Stimulated activated effector memory CD8-positive, alpha-beta T cell treated with anti-CD3 and anti-CD28 coated beads, Interleukin-12 subunit alpha, Interleukin-12 subunit beta, amount 100 ng/mL, for 72 hours (primary cell): ENCODE measurements at regions not wholly inside any gene's neighbourhood (a gene's known extent, or its start where the extent isn't known, plus 50 kb on each side); places are given as distances from the start of the nearest gene placed in this dataset.

ENCODE experiments used
- ATAC-seq: fragments of 150-1000 bp; cut with Tn5 transposase; 2 replicates; pipeline ENCODE4 v1.10.0; 2021
- DNase-seq, 2 donors: peaks; one replicate each; pipeline ENCODE4 v3.0.0; 2021 to 2022; ENCODE audit warnings: low spot score in 2 of 2
- H3K27ac Mint-ChIP-seq: one replicate; pipeline ENCODE4 v1.8.0; 2022; ENCODE audit warnings: mild to moderate bottlenecking, mixed read lengths
- H3K36me3 Mint-ChIP-seq: one replicate; pipeline ENCODE4 v1.8.0; 2022; ENCODE audit warnings: mild to moderate bottlenecking, mixed read lengths
- H3K4me1 Mint-ChIP-seq: one replicate; pipeline ENCODE4 v1.8.0; 2022; ENCODE audit warnings: mixed read lengths
- H3K4me3 Mint-ChIP-seq: one replicate; pipeline ENCODE4 v1.8.0; 2022; ENCODE audit warnings: mild to moderate bottlenecking, mixed read lengths
- H3K9me3 Mint-ChIP-seq: one replicate; pipeline ENCODE4 v1.8.0; 2022; ENCODE audit warnings: mixed read lengths

GRCh38 chr9:26053954-26054353 lies 375.7 kb upstream of the TUSC1 start:
- DNase-seq (no peak), ATAC-seq (no peak)
- Mint-ChIP-seq H3K27ac (no peak overlapping the region), H3K4me1 (no peaks in the 10 kb centered on the region), H3K4me3 (no peak overlapping the region), H3K36me3 (no peaks in the 10 kb centered on the region), H3K9me3 (peaks cover 22% of the 10 kb centered on the region)

GRCh38 chr9:26043431-26043830 lies 365.2 kb upstream of the TUSC1 start:
- Mint-ChIP-seq H3K9me3 (peaks cover 23% of the 10 kb centered on the region), H3K4me3 (no peak overlapping the region), H3K4me1 (no peaks in the 10 kb centered on the region), H3K36me3 (no peaks in the 10 kb centered on the region), H3K27ac (no peak overlapping the region)
- DNase-seq (no peak), ATAC-seq (no peak)

GRCh38 chr9:26034786-26035185 lies 356.5 kb upstream of the TUSC1 start:
- Mint-ChIP-seq H3K36me3 (no peaks in the 10 kb centered on the region), H3K27ac (no peak overlapping the region), H3K9me3 (peaks cover 7% of the 10 kb centered on the region), H3K4me1 (no peaks in the 10 kb centered on the region), H3K4me3 (no peak overlapping the region)
- DNase-seq = no peak
- ATAC-seq = no peak

- H3K4me1 Mint-ChIP-seq = no peaks in the 10 kb centered on the region
- ATAC-seq (no peak), DNase-seq (no peak)
- no peaks in the 10 kb centered on the region for H3K36me3 Mint-ChIP-seq
- no peak overlapping the region for H3K4me3 Mint-ChIP-seq
- H3K27ac Mint-ChIP-seq = no peak overlapping the region
- peaks cover 9% of the 10 kb centered on the region for H3K9me3 Mint-ChIP-seq
These were observed 355.1 kb upstream of the TUSC1 start for GRCh38 chr9:26033336-26033735.

- no peak for ATAC-seq
These were observed 348.3 kb upstream of the TUSC1 start for GRCh38 chr9:26026423-26027100.

GRCh38 chr9:26013199-26013598 lies 335.0 kb upstream of the TUSC1 start:
- Mint-ChIP-seq H3K27ac (no peak overlapping the region), H3K36me3 (no peaks in the 10 kb centered on the region), H3K9me3 (peaks cover 14% of the 10 kb centered on the region), H3K4me1 (no peaks in the 10 kb centered on the region), H3K4me3 (no peak overlapping the region)
- ATAC-seq = no peak
- no peak for DNase-seq

More at GRCh38 chr9:26026423-26027100, 348.3 kb upstream of the TUSC1 start:
- H3K36me3 Mint-ChIP-seq = no peaks in the 10 kb centered on the region
- no peak overlapping the region for H3K27ac Mint-ChIP-seq
- H3K4me1 Mint-ChIP-seq = no peaks in the 10 kb centered on the region
- DNase-seq = no peak
- H3K4me3 Mint-ChIP-seq = no peak overlapping the region
- peaks cover 10% of the 10 kb centered on the region for H3K9me3 Mint-ChIP-seq

- Mint-ChIP-seq H3K27ac (no peak overlapping the region), H3K36me3 (no peaks in the 10 kb centered on the region), H3K4me1 (no peaks in the 10 kb centered on the region), H3K4me3 (no peak overlapping the region), H3K9me3 (peaks cover 11% of the 10 kb centered on the region)
- no peak for ATAC-seq
- DNase-seq = no peak
These were observed 334.6 kb upstream of the TUSC1 start for GRCh38 chr9:26012797-26013196.

GRCh38 chr9:25994605-25995004 lies 316.4 kb upstream of the TUSC1 start:
- peaks cover 18% of the 10 kb centered on the region for H3K9me3 Mint-ChIP-seq
- DNase-seq (no peak), ATAC-seq (no peak)
- no peak overlapping the region for H3K27ac Mint-ChIP-seq
- H3K4me1 Mint-ChIP-seq = no peaks in the 10 kb centered on the region
- no peak overlapping the region for H3K4me3 Mint-ChIP-seq
- no peaks in the 10 kb centered on the region for H3K36me3 Mint-ChIP-seq

- Mint-ChIP-seq H3K9me3 (peaks cover 21% of the 10 kb centered on the region), H3K4me3 (no peak overlapping the region), H3K4me1 (no peaks in the 10 kb centered on the region), H3K27ac (no peak overlapping the region), H3K36me3 (no peaks in the 10 kb centered on the region)
- DNase-seq = no peak
- ATAC-seq = no peak
These were observed 312.1 kb upstream of the TUSC1 start for GRCh38 chr9:25990376-25990775.

GRCh38 chr9:25975667-25976066 lies 297.4 kb upstream of the TUSC1 start:
- ATAC-seq (no peak), DNase-seq (no peak)
- Mint-ChIP-seq H3K4me3 (no peak overlapping the region), H3K27ac (no peak overlapping the region), H3K36me3 (no peaks in the 10 kb centered on the region), H3K4me1 (no peaks in the 10 kb centered on the region), H3K9me3 (peaks cover 27% of the 10 kb centered on the region)

GRCh38 chr9:25964239-25964638 lies 286.0 kb upstream of the TUSC1 start:
- Mint-ChIP-seq H3K4me1 (no peaks in the 10 kb centered on the region), H3K4me3 (no peak overlapping the region), H3K9me3 (peaks cover 17% of the 10 kb centered on the region), H3K27ac (no peak overlapping the region), H3K36me3 (no peaks in the 10 kb centered on the region)
- DNase-seq = no peak
- no peak for ATAC-seq

- Mint-ChIP-seq H3K4me3 (no peak overlapping the region), H3K4me1 (no peaks in the 10 kb centered on the region), H3K9me3 (peaks cover 34% of the 10 kb centered on the region), H3K27ac (no peak overlapping the region), H3K36me3 (no peaks in the 10 kb centered on the region)
- no peak for ATAC-seq
- no peak for DNase-seq
These were observed 281.9 kb upstream of the TUSC1 start for GRCh38 chr9:25960178-25960577.

- H3K4me3 Mint-ChIP-seq = no peak overlapping the region
- no peaks in the 10 kb centered on the region for H3K4me1 Mint-ChIP-seq
- H3K27ac Mint-ChIP-seq = no peak overlapping the region
- no peak for DNase-seq
- no peak for ATAC-seq
- no peaks in the 10 kb centered on the region for H3K36me3 Mint-ChIP-seq
- peaks cover 35% of the 10 kb centered on the region for H3K9me3 Mint-ChIP-seq
These were observed 276.0 kb upstream of the TUSC1 start for GRCh38 chr9:25954209-25954608.

- ATAC-seq (no peak), DNase-seq (no peak)
- Mint-ChIP-seq H3K9me3 (peaks cover 38% of the 10 kb centered on the region), H3K4me1 (no peaks in the 10 kb centered on the region), H3K27ac (no peak overlapping the region), H3K36me3 (no peaks in the 10 kb centered on the region), H3K4me3 (no peak overlapping the region)
These were observed 269.9 kb upstream of the TUSC1 start for GRCh38 chr9:25948182-25948581.

GRCh38 chr9:25939126-25939525 lies 260.9 kb upstream of the TUSC1 start:
- Mint-ChIP-seq H3K4me3 (no peak overlapping the region), H3K27ac (no peak overlapping the region), H3K36me3 (no peaks in the 10 kb centered on the region), H3K9me3 (peaks cover 16% of the 10 kb centered on the region), H3K4me1 (no peaks in the 10 kb centered on the region)
- no peak for ATAC-seq
- no peak for DNase-seq

- Mint-ChIP-seq H3K4me3 (no peak overlapping the region), H3K9me3 (peaks cover 21% of the 10 kb centered on the region), H3K4me1 (no peaks in the 10 kb centered on the region), H3K36me3 (no peaks in the 10 kb centered on the region), H3K27ac (no peak overlapping the region)
- ATAC-seq (no peak), DNase-seq (no peak)
These were observed 257.8 kb upstream of the TUSC1 start for GRCh38 chr9:25936031-25936430.

- no peak overlapping the region for H3K27ac Mint-ChIP-seq
- peaks cover 18% of the 10 kb centered on the region for H3K9me3 Mint-ChIP-seq
- H3K4me1 Mint-ChIP-seq = no peaks in the 10 kb centered on the region
- no peak overlapping the region for H3K4me3 Mint-ChIP-seq
- no peaks in the 10 kb centered on the region for H3K36me3 Mint-ChIP-seq
- ATAC-seq (no peak), DNase-seq (no peak)
These were observed 256.9 kb upstream of the TUSC1 start for GRCh38 chr9:25935188-25935587.
